Stimulated activated CD4-positive, alpha-beta T cell treated with anti-CD3 and anti-CD28 coated beads, Interleukin-4, amount 100 ng/mL, for 48 hours (primary cell): ENCODE measurements at regions not wholly inside any gene's neighbourhood (a gene's known extent, or its start where the extent isn't known, plus 50 kb on each side); places are given as distances from the start of the nearest gene placed in this dataset.

Source experiments
- DNase-seq, 2 donors: peaks; one replicate each; pipeline ENCODE4 v3.0.0-alpha.2; 2020; ENCODE audit warnings: low read depth in 2 of 2

GRCh38 chr14:98955036-98955740 lies 316.8 kb downstream of the BCL11B start:
- DNase-seq, result no peak

- DNase-seq, result no peak
Measured at GRCh38 chr14:98955741-98956070, 316.3 kb downstream of the BCL11B start.

- no peak for DNase-seq
Measured at GRCh38 chr14:98956181-98956580, 315.8 kb downstream of the BCL11B start.

- no peak for DNase-seq
Measured at GRCh38 chr14:98956661-98957060, 315.3 kb downstream of the BCL11B start.

GRCh38 chr14:98957211-98958047 lies 314.6 kb downstream of the BCL11B start:
- no peak for DNase-seq

GRCh38 chr14:98958048-98958631 lies 313.9 kb downstream of the BCL11B start:
- no peak for DNase-seq

- no peak for DNase-seq
Measured at GRCh38 chr14:98958632-98959031, 313.4 kb downstream of the BCL11B start.

- DNase-seq, result no peak
Measured at GRCh38 chr14:98959410-98959809, 312.6 kb downstream of the BCL11B start.

- no peak for DNase-seq
Measured at GRCh38 chr14:98959958-98960616, 311.9 kb downstream of the BCL11B start.

- no peak for DNase-seq
Measured at GRCh38 chr14:98960617-98961013, 311.4 kb downstream of the BCL11B start.

- DNase-seq, result no peak
Measured at GRCh38 chr14:98961191-98961590, 310.8 kb downstream of the BCL11B start.

GRCh38 chr14:98962118-98962517 lies 309.9 kb downstream of the BCL11B start:
- no peak for DNase-seq

- no peak for DNase-seq
Measured at GRCh38 chr14:98963610-98964009, 308.4 kb downstream of the BCL11B start.

GRCh38 chr14:98964171-98964570 lies 307.8 kb downstream of the BCL11B start:
- DNase-seq, result no peak

GRCh38 chr14:98965076-98965475 lies 306.9 kb downstream of the BCL11B start:
- DNase-seq, result no peak

GRCh38 chr14:98966016-98966415 lies 306.0 kb downstream of the BCL11B start:
- no peak for DNase-seq

GRCh38 chr14:98966475-98967162 lies 305.4 kb downstream of the BCL11B start:
- no peak for DNase-seq

- DNase-seq, result no peak
Measured at GRCh38 chr14:98974113-98974512, 297.9 kb downstream of the BCL11B start.

- DNase-seq, result no peak
Measured at GRCh38 chr14:98976271-98976670, 295.7 kb downstream of the BCL11B start.

GRCh38 chr14:98977451-98977850 lies 294.5 kb downstream of the BCL11B start:
- no peak for DNase-seq

GRCh38 chr14:98982986-98983385 lies 289.0 kb downstream of the BCL11B start:
- no peak for DNase-seq
